HL-60/S4 (cell line): ENCODE measurements at regions not wholly inside any gene's neighbourhood (a gene's known extent, or its start where the extent isn't known, plus 50 kb on each side); places are given as distances from the start of the nearest gene placed in this dataset.

Experiments
- in situ Hi-C: fragments of 300-500 bp; cut with MboI; formaldehyde crosslinking; loops from 2 replicates; pipeline ENCODE4 v1.14.3; 2022; ENCODE audit warnings: low sequenced_read_pairs

- in situ Hi-C loops = no loop called here
Measured at GRCh38 chr15:93223803-93224202, 134.8 kb upstream of the RGMA start.

- in situ Hi-C loops = no loop called here
Measured at GRCh38 chr15:93221759-93222158, 132.7 kb upstream of the RGMA start.

GRCh38 chr15:93219859-93220420, 130.9 kb upstream of the RGMA start:
- in situ Hi-C loops = no loop called here

GRCh38 chr15:93217343-93217742, 128.3 kb upstream of the RGMA start:
- in situ Hi-C loops = no loop called here

GRCh38 chr15:93214106-93214505, 125.1 kb upstream of the RGMA start:
- in situ Hi-C loops = no loop called here

GRCh38 chr15:93213281-93213680, 124.3 kb upstream of the RGMA start:
- in situ Hi-C loops = no loop called here

- in situ Hi-C loops = no loop called here
Measured at GRCh38 chr15:93212578-93212977, 123.6 kb upstream of the RGMA start.

- in situ Hi-C loops = no loop called here
Measured at GRCh38 chr15:93210995-93211394, 122.0 kb upstream of the RGMA start.

- in situ Hi-C loops = no loop called here
Measured at GRCh38 chr15:93209690-93210445, 120.9 kb upstream of the RGMA start.

- in situ Hi-C loops = no loop called here
Measured at GRCh38 chr15:93206893-93207292, 117.9 kb upstream of the RGMA start.

GRCh38 chr15:93205413-93205812, 116.4 kb upstream of the RGMA start:
- in situ Hi-C loops = no loop called here

- in situ Hi-C loops = no loop called here
Measured at GRCh38 chr15:93203036-93203435, 114.0 kb upstream of the RGMA start.

- in situ Hi-C loops = no loop called here
Measured at GRCh38 chr15:93202405-93202804, 113.4 kb upstream of the RGMA start.

GRCh38 chr15:93201940-93202339, 112.9 kb upstream of the RGMA start:
- in situ Hi-C loops = no loop called here

GRCh38 chr15:93200837-93201226, 111.8 kb upstream of the RGMA start:
- in situ Hi-C loops = no loop called here

- in situ Hi-C loops = no loop called here
Measured at GRCh38 chr15:93200081-93200836, 111.2 kb upstream of the RGMA start.

GRCh38 chr15:93196135-93196670, 107.2 kb upstream of the RGMA start:
- in situ Hi-C loops = no loop called here

- in situ Hi-C loops = no loop called here
Measured at GRCh38 chr15:93195109-93195508, 106.1 kb upstream of the RGMA start.

GRCh38 chr15:93190238-93190637, 101.2 kb upstream of the RGMA start:
- in situ Hi-C loops = no loop called here

- in situ Hi-C loops = no loop called here
Measured at GRCh38 chr15:93189561-93189960, 100.5 kb upstream of the RGMA start.

- in situ Hi-C loops = no loop called here
Measured at GRCh38 chr15:93188236-93188635, 99.2 kb upstream of the RGMA start.

- in situ Hi-C loops = no loop called here
Measured at GRCh38 chr15:93185796-93186195, 96.8 kb upstream of the RGMA start.
